ENCODE measurements at regions not wholly inside any gene's neighbourhood (a gene's known extent, or its start where the extent isn't known, plus 50 kb on each side); places are given as distances from the start of the nearest gene placed in this dataset.

DNA sequence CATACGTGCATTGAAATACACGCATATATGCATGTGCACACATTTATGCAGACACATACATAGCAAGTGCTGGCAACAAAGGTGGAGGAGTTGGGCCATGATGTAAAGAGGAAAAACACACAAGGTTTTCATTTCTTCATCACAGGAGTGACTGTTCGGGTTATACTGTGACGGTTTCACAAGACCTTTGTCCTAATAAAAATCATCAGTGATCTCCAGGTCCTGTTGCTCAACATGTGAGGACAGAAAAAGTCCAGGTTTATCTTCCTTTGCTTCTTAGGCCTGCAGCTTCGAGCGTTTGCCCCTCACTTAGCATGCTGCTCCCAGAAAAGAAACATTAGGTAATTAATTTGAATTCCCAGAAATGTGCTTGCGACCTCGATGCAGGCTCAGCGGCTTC lies 1260.0 kb upstream of the TMEM132C start:
- no peak overlapping the region for H3K4me2 ChIP-seq (ENCODE audit: low read length)
- H3K27me3 ChIP-seq (ENCODE audit: insufficient read depth, low read length): no peaks in the 10 kb centered on the region
- no peak overlapping the region for H2AFZ ChIP-seq (ENCODE audit: low read length)
- H4K20me1 ChIP-seq (ENCODE audit: insufficient read depth, low read length): no peaks in the 10 kb centered on the region
- H3K4me3 ChIP-seq (ENCODE audit: low read depth, low read length, poor library complexity, severe bottlenecking): no peak overlapping the region
- no peaks in the 10 kb centered on the region for H3K79me2 ChIP-seq (ENCODE audit: insufficient read depth, low read length)
- no peak overlapping the region for H3K27ac ChIP-seq (ENCODE audit: low read depth, low read length, poor library complexity, severe bottlenecking)
- no peak overlapping the region for H3K9ac ChIP-seq (ENCODE audit: low read length)
- no peaks in the 10 kb centered on the region for H3F3A ChIP-seq (ENCODE audit: insufficient read depth, low read length)
- H3K9me3 ChIP-seq (ENCODE audit: low read length): no peaks in the 10 kb centered on the region
- no peaks in the 10 kb centered on the region for H3K4me1 ChIP-seq (ENCODE audit: insufficient read depth, low read length, severe bottlenecking)
- TF ChIP-seq, protein P1, sequence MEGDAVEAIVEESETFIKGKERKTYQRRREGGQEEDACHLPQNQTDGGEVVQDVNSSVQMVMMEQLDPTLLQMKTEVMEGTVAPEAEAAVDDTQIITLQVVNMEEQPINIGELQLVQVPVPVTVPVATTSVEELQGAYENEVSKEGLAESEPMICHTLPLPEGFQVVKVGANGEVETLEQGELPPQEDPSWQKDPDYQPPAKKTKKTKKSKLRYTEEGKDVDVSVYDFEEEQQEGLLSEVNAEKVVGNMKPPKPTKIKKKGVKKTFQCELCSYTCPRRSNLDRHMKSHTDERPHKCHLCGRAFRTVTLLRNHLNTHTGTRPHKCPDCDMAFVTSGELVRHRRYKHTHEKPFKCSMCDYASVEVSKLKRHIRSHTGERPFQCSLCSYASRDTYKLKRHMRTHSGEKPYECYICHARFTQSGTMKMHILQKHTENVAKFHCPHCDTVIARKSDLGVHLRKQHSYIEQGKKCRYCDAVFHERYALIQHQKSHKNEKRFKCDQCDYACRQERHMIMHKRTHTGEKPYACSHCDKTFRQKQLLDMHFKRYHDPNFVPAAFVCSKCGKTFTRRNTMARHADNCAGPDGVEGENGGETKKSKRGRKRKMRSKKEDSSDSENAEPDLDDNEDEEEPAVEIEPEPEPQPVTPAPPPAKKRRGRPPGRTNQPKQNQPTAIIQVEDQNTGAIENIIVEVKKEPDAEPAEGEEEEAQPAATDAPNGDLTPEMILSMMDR (IDR thresholded peaks at IDR 0.05; ENCODE audit: low read length): no peak
- TF ChIP-seq EZH2 (IDR thresholded peaks at IDR 0.05; ENCODE audit: borderline replicate concordance, low read length): no peak
- no peaks in the 10 kb centered on the region for H3K9me2 ChIP-seq (ENCODE audit: low read depth, low read length)
- no peaks in the 10 kb centered on the region for H3K36me3 ChIP-seq (ENCODE audit: insufficient read depth, low read length)

GRCh38 chr12:127008755-127009403 lies 1258.1 kb upstream of the TMEM132C start:
- H3K4me2 ChIP-seq (ENCODE audit: low read length): no peak overlapping the region
- H3K4me1 ChIP-seq (ENCODE audit: insufficient read depth, low read length, severe bottlenecking): no peaks in the 10 kb centered on the region
- no peaks in the 10 kb centered on the region for H3K36me3 ChIP-seq (ENCODE audit: insufficient read depth, low read length)
- TF ChIP-seq, protein P1 (IDR thresholded peaks at IDR 0.05; ENCODE audit: low read length): no peak
- TF ChIP-seq EZH2 (IDR thresholded peaks at IDR 0.05; ENCODE audit: borderline replicate concordance, low read length): no peak
- no peak overlapping the region for H3K27ac ChIP-seq (ENCODE audit: low read depth, low read length, poor library complexity, severe bottlenecking)
- H4K20me1 ChIP-seq (ENCODE audit: insufficient read depth, low read length): no peaks in the 10 kb centered on the region; the same call in 1 of the 2 replicates
- H3K4me3 ChIP-seq (ENCODE audit: low read depth, low read length, poor library complexity, severe bottlenecking): no peak overlapping the region
- H2AFZ ChIP-seq (ENCODE audit: low read length): no peak overlapping the region
- no peaks in the 10 kb centered on the region for H3K27me3 ChIP-seq (ENCODE audit: insufficient read depth, low read length)
- H3K9me3 ChIP-seq (ENCODE audit: low read length): no peaks in the 10 kb centered on the region
- H3F3A ChIP-seq (ENCODE audit: insufficient read depth, low read length): no peaks in the 10 kb centered on the region
- H3K9ac ChIP-seq (ENCODE audit: low read length): no peak overlapping the region
- no peaks in the 10 kb centered on the region for H3K79me2 ChIP-seq (ENCODE audit: insufficient read depth, low read length)
- H3K9me2 ChIP-seq (ENCODE audit: low read depth, low read length): no peaks in the 10 kb centered on the region

GRCh38 chr12:127012109-127012508 lies 1254.9 kb upstream of the TMEM132C start:
- no peaks in the 10 kb centered on the region for H3K36me3 ChIP-seq (ENCODE audit: insufficient read depth, low read length)
- H2AFZ ChIP-seq (ENCODE audit: low read length): no peak overlapping the region
- TF ChIP-seq, protein P1 (IDR thresholded peaks at IDR 0.05; ENCODE audit: low read length): no peak
- no peak for TF ChIP-seq EZH2 (IDR thresholded peaks at IDR 0.05; ENCODE audit: borderline replicate concordance, low read length)
- no peak overlapping the region for H3K27ac ChIP-seq (ENCODE audit: low read depth, low read length, poor library complexity, severe bottlenecking)
- H3K4me3 ChIP-seq (ENCODE audit: low read depth, low read length, poor library complexity, severe bottlenecking): no peak overlapping the region
- no peaks in the 10 kb centered on the region for H3K4me1 ChIP-seq (ENCODE audit: insufficient read depth, low read length, severe bottlenecking)
- no peaks in the 10 kb centered on the region for H3K79me2 ChIP-seq (ENCODE audit: insufficient read depth, low read length)
- no peaks in the 10 kb centered on the region for H3F3A ChIP-seq (ENCODE audit: insufficient read depth, low read length)
- no peaks in the 10 kb centered on the region for H3K9me2 ChIP-seq (ENCODE audit: low read depth, low read length)
- no peaks in the 10 kb centered on the region; the same call in 1 of the 2 replicates for H4K20me1 ChIP-seq (ENCODE audit: insufficient read depth, low read length)
- no peak overlapping the region for H3K9ac ChIP-seq (ENCODE audit: low read length)
- H3K9me3 ChIP-seq (ENCODE audit: low read length): no peaks in the 10 kb centered on the region
- no peak overlapping the region for H3K4me2 ChIP-seq (ENCODE audit: low read length)
- H3K27me3 ChIP-seq (ENCODE audit: insufficient read depth, low read length): no peaks in the 10 kb centered on the region
